GM19467 (cell line): ENCODE measurements at regions not wholly inside any gene's neighbourhood (a gene's known extent, or its start where the extent isn't known, plus 50 kb on each side); places are given as distances from the start of the nearest gene placed in this dataset.
A peak's percentile ranks its signal among the peaks of the same experiment; 100 is the strongest.
"Not testable (repeated sequence)": the region's sequence is repeated elsewhere in the genome, so short reads cannot be mapped to it uniquely, and the experiment has no call there.

Experiments
- ATAC-seq: cut with Tn5 transposase; IDR thresholded peaks from one replicate; pipeline ENCODE4 v1.9.1; 2021; ENCODE audit warnings: mild to moderate bottlenecking, moderate library complexity; ENCODE audit not compliant: unreplicated experiment

- no peak for ATAC-seq
Observed at GRCh38 chr13:78098249-78098648, 179.6 kb upstream of the EDNRB start.

- ATAC-seq, result no peak
Observed at GRCh38 chr13:78096221-78096620, 177.6 kb upstream of the EDNRB start.

GRCh38 chr13:78087966-78088678 lies 169.5 kb upstream of the EDNRB start:
- no peak for ATAC-seq

- no peak for ATAC-seq
Observed at GRCh38 chr13:78085434-78086225, 167.0 kb upstream of the EDNRB start.

GRCh38 chr13:78084401-78084800 lies 165.8 kb upstream of the EDNRB start:
- no peak for ATAC-seq

GRCh38 chr13:78078168-78078567 lies 159.5 kb upstream of the EDNRB start:
- no peak for ATAC-seq

- no peak for ATAC-seq
Observed at GRCh38 chr13:78067290-78067689, 148.7 kb upstream of the EDNRB start.

- ATAC-seq, result no peak
Observed at GRCh38 chr13:78065141-78065540, 146.5 kb upstream of the EDNRB start.

GRCh38 chr13:78061806-78062205 lies 143.2 kb upstream of the EDNRB start:
- no peak for ATAC-seq

- no peak for ATAC-seq
Observed at GRCh38 chr13:78060966-78061365, 142.3 kb upstream of the EDNRB start.

GRCh38 chr13:78056865-78057264 lies 138.2 kb upstream of the EDNRB start:
- not testable (repeated sequence) for ATAC-seq

- ATAC-seq, result no peak
Observed at GRCh38 chr13:78054157-78054556, 135.5 kb upstream of the EDNRB start.

- no peak for ATAC-seq
Observed at GRCh38 chr13:78047151-78047550, 128.5 kb upstream of the EDNRB start.

GRCh38 chr13:78046331-78046730 lies 127.7 kb upstream of the EDNRB start:
- ATAC-seq, result peak; percentile 94

- peak; percentile 24 for ATAC-seq
Observed at GRCh38 chr13:78045916-78046315, 127.3 kb upstream of the EDNRB start.

GRCh38 chr13:78041366-78041765 lies 122.7 kb upstream of the EDNRB start:
- ATAC-seq, result not testable (repeated sequence)

GRCh38 chr13:78040205-78040830 lies 121.7 kb upstream of the EDNRB start:
- ATAC-seq, result no peak

- ATAC-seq, result no peak
Observed at GRCh38 chr13:78036841-78037240, 118.2 kb upstream of the EDNRB start.

GRCh38 chr13:78035500-78035899 lies 116.9 kb upstream of the EDNRB start:
- ATAC-seq, result no peak

GRCh38 chr13:78033509-78033908 lies 114.9 kb upstream of the EDNRB start:
- no peak for ATAC-seq

GRCh38 chr13:78032132-78032531 lies 113.5 kb upstream of the EDNRB start:
- ATAC-seq, result no peak

- no peak for ATAC-seq
Observed at GRCh38 chr13:78030341-78030896, 111.8 kb upstream of the EDNRB start.
